ENCODE measurements at regions not wholly inside any gene's neighbourhood (a gene's known extent, or its start where the extent isn't known, plus 50 kb on each side); places are given as distances from the start of the nearest gene placed in this dataset.

DNA sequence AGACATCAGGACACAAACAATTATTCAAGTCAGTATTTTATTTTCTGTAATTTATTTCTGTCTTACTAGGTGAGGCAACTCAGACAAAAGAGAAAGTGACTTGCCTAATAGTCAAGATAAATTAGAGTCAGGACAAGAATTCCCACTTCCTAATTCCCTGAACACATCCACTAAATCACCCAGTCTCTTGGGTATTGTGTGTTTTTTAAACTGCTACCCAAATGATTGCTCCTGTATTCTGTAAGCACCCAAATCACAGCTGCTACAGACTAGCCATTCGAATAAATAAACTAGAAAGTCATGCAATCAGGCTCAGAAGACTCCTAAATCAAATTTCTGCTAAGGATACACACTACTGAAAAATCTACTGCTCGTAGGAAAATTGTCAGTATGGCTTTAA, 263.0 kb downstream of the DUSP6 start:
- Histone ChIP-seq H3K9me2 (replicated peaks; ENCODE audit: low read length) (no peaks in the 10 kb centered on the region), H3K27me3 (ENCODE audit: low read length) (no peaks in the 10 kb centered on the region), H3F3A (ENCODE audit: low read length, unreplicated experiment) (no peaks in the 10 kb centered on the region), H3K9me3 (ENCODE audit: low read length) (0 out of 2 replicates have a peak, but pooled peaks cover 6% of the 10 kb centered on the region), H3K4me1 (ENCODE audit: insufficient read depth, low read length) (no peaks in the 10 kb centered on the region), H3K27ac (ENCODE audit: low read length) (no peak overlapping the region), H3K9ac (ENCODE audit: low read length) (no peak overlapping the region), H3K79me2 (ENCODE audit: low read length) (no peaks in the 10 kb centered on the region), H3K36me3 (ENCODE audit: low read depth, low read length) (no peaks in the 10 kb centered on the region), H4K20me1 (ENCODE audit: low read length) (no peaks in the 10 kb centered on the region), H2AFZ (ENCODE audit: low read length) (no peak overlapping the region), H3K4me3 (ENCODE audit: low read length) (no peak overlapping the region), H3K4me2 (ENCODE audit: low read length) (no peak overlapping the region)
- no TSS peak for BruUV-seq (replicated peaks)
- CTCF ChIA-PET, result no interaction called here
- no peak for ATAC-seq
- POLR2A ChIA-PET (ENCODE audit: unreplicated experiment), result no interaction called here
- intact Hi-C loops (cut with micrococcal nuclease), result no loop called here
- no peak for DNase-seq
- TF ChIP-seq EZH2 (IDR thresholded peaks at IDR 0.05; ENCODE audit: low read length, unreplicated experiment) (no peak), EZH2phosphoT487 (IDR thresholded peaks at IDR 0.05; ENCODE audit: borderline replicate concordance, low read length) (no peak)
- TF ChIP-seq, protein P1, sequence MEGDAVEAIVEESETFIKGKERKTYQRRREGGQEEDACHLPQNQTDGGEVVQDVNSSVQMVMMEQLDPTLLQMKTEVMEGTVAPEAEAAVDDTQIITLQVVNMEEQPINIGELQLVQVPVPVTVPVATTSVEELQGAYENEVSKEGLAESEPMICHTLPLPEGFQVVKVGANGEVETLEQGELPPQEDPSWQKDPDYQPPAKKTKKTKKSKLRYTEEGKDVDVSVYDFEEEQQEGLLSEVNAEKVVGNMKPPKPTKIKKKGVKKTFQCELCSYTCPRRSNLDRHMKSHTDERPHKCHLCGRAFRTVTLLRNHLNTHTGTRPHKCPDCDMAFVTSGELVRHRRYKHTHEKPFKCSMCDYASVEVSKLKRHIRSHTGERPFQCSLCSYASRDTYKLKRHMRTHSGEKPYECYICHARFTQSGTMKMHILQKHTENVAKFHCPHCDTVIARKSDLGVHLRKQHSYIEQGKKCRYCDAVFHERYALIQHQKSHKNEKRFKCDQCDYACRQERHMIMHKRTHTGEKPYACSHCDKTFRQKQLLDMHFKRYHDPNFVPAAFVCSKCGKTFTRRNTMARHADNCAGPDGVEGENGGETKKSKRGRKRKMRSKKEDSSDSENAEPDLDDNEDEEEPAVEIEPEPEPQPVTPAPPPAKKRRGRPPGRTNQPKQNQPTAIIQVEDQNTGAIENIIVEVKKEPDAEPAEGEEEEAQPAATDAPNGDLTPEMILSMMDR (conservative IDR thresholded peaks at IDR 0.05; ENCODE audit: low read depth, low read length), result no peak

- no peaks in the 10 kb centered on the region for H3K4me1 ChIP-seq (ENCODE audit: insufficient read depth, low read length)
- H3F3A ChIP-seq (ENCODE audit: low read length, unreplicated experiment), result no peaks in the 10 kb centered on the region
- TF ChIP-seq, protein P1 (conservative IDR thresholded peaks at IDR 0.05; ENCODE audit: low read depth, low read length), result no peak
- TF ChIP-seq EZH2 (IDR thresholded peaks at IDR 0.05; ENCODE audit: low read length, unreplicated experiment), result no peak
- H2AFZ ChIP-seq (ENCODE audit: low read length), result no peak overlapping the region
- H3K4me3 ChIP-seq (ENCODE audit: low read length), result no peak overlapping the region
- H3K9me2 ChIP-seq (replicated peaks; ENCODE audit: low read length), result no peaks in the 10 kb centered on the region
- ChIA-PET CTCF (no interaction called here), POLR2A (ENCODE audit: unreplicated experiment) (no interaction called here)
- 0 out of 2 replicates have a peak, but pooled peaks cover 5% of the 10 kb centered on the region for H3K9me3 ChIP-seq (ENCODE audit: low read length)
- no TSS peak for BruUV-seq (replicated peaks)
- H3K27me3 ChIP-seq (ENCODE audit: low read length), result no peaks in the 10 kb centered on the region
- no peak for DNase-seq
- no peak overlapping the region for H3K9ac ChIP-seq (ENCODE audit: low read length)
- intact Hi-C loops (cut with micrococcal nuclease), result no loop called here
- H3K36me3 ChIP-seq (ENCODE audit: low read depth, low read length), result no peaks in the 10 kb centered on the region
- H4K20me1 ChIP-seq (ENCODE audit: low read length), result no peaks in the 10 kb centered on the region
- no peak overlapping the region for H3K4me2 ChIP-seq (ENCODE audit: low read length)
- no peaks in the 10 kb centered on the region for H3K79me2 ChIP-seq (ENCODE audit: low read length)
- no peak for ATAC-seq
- H3K27ac ChIP-seq (ENCODE audit: low read length), result no peak overlapping the region
Measured at GRCh38 chr12:89087876-89088275, 264.4 kb downstream of the DUSP6 start.

GRCh38 chr12:89087149-89087825, 265.0 kb downstream of the DUSP6 start:
- Histone ChIP-seq H3K9ac (ENCODE audit: low read length) (no peak overlapping the region), H2AFZ (ENCODE audit: low read length) (peak overlapping the region; percentile 27; the same call in 1 of the 2 replicates), H3K79me2 (ENCODE audit: low read length) (no peaks in the 10 kb centered on the region), H3K27ac (ENCODE audit: low read length) (no peak overlapping the region), H3K9me2 (replicated peaks; ENCODE audit: low read length) (no peaks in the 10 kb centered on the region), H3K27me3 (ENCODE audit: low read length) (no peaks in the 10 kb centered on the region), H3F3A (ENCODE audit: low read length, unreplicated experiment) (no peaks in the 10 kb centered on the region), H4K20me1 (ENCODE audit: low read length) (no peaks in the 10 kb centered on the region), H3K4me3 (ENCODE audit: low read length) (no peak overlapping the region), H3K4me2 (ENCODE audit: low read length) (no peak overlapping the region), H3K4me1 (ENCODE audit: insufficient read depth, low read length) (no peaks in the 10 kb centered on the region), H3K36me3 (ENCODE audit: low read depth, low read length) (no peaks in the 10 kb centered on the region), H3K9me3 (ENCODE audit: low read length) (no peaks in the 10 kb centered on the region)
- BruUV-seq (replicated peaks), result no TSS peak
- ATAC-seq, result no peak
- intact Hi-C loops (cut with micrococcal nuclease), result no loop called here
- DNase-seq, result no peak
- TF ChIP-seq, protein P1 (conservative IDR thresholded peaks at IDR 0.05; ENCODE audit: low read depth, low read length), result no peak
- TF ChIP-seq EZH2phosphoT487 (IDR thresholded peaks at IDR 0.05; ENCODE audit: borderline replicate concordance, low read length) (no peak), EZH2 (IDR thresholded peaks at IDR 0.05; ENCODE audit: low read length, unreplicated experiment) (no peak)
- ChIA-PET CTCF (no interaction called here), POLR2A (ENCODE audit: unreplicated experiment) (no interaction called here)
